Caco-2 (cell line): ENCODE measurements at regions not wholly inside any gene's neighbourhood (a gene's known extent, or its start where the extent isn't known, plus 50 kb on each side); places are given as distances from the start of the nearest gene placed in this dataset.

Source experiments
- BruUV-seq: library from RNA; stranded (reverse); fragments of 400-500 nt; replicated peaks from 2 replicates; lab custom pipeline; 2021; lab: Mats Ljungman, UMichigan
- CTCF ChIA-PET: fragments of 300-600 bp; sonication (Branson Sonifier 250); formaldehyde crosslinking; loops from one replicate; lab custom pipeline; 2022; ENCODE audit warnings: antibody characterized with exemption; lab: Charles Lee
- POLR2A ChIA-PET: fragments of 300-600 bp; sonication (Branson Sonifier 250); formaldehyde crosslinking; loops from one replicate; lab custom pipeline; 2022; ENCODE audit warnings: antibody characterized with exemption; lab: Charles Lee
- DNase-seq, 2 experiments: peaks; one replicate each; pipeline versions ENCODE4 v3.0.0 to v3.0.0-alpha.2; 2020 to 2022
- H3K27me3 ChIP-seq: replicated peaks from 2 replicates; pipeline ENCODE4 v1.6.0; 2011; ENCODE audit warnings: low read length; ENCODE audit not compliant: control insufficient read depth, insufficient read depth
- H3K36me3 ChIP-seq: 2 replicates; pipeline ENCODE4 v1.5.1; 2011; ENCODE audit warnings: low read length; ENCODE audit not compliant: control insufficient read depth, insufficient read depth
- H3K4me1 ChIP-seq: fragments of 250-450 bp; sonication (Bioruptor Pico); 2 replicates; pipeline ENCODE4 v1.5.1; 2020; ENCODE audit warnings: mild to moderate bottlenecking
- H3K4me3 ChIP-seq: 2 replicates; pipeline ENCODE4 v1.5.1; 2011; ENCODE audit warnings: low read depth, mild to moderate bottlenecking, control low read depth, low read length
- H3K9me3 ChIP-seq: fragments of 250-450 bp; sonication (Bioruptor Pico); 2 replicates; pipeline ENCODE4 v1.5.1; 2020; ENCODE audit warnings: mild to moderate bottlenecking, moderate library complexity
- H3K27ac Mint-ChIP-seq: one replicate; pipeline ENCODE4 v1.8.0; 2022; ENCODE audit warnings: mixed read lengths; ENCODE audit not compliant: unreplicated experiment
- H3K27me3 Mint-ChIP-seq: one replicate; pipeline ENCODE4 v1.8.0; 2022; ENCODE audit warnings: mixed read lengths; ENCODE audit not compliant: insufficient read depth, unreplicated experiment
- H3K36me3 Mint-ChIP-seq: one replicate; pipeline ENCODE4 v1.8.0; 2022; ENCODE audit warnings: mild to moderate bottlenecking, mixed read lengths; ENCODE audit not compliant: insufficient read depth, unreplicated experiment
- H3K4me1 Mint-ChIP-seq: one replicate; pipeline ENCODE4 v1.8.0; 2022; ENCODE audit warnings: low read depth, mixed read lengths; ENCODE audit not compliant: unreplicated experiment
- H3K4me3 Mint-ChIP-seq: one replicate; pipeline ENCODE4 v1.8.0; 2022; ENCODE audit warnings: mild to moderate bottlenecking, moderate library complexity, mixed read lengths; ENCODE audit not compliant: unreplicated experiment
- H3K9me3 Mint-ChIP-seq: one replicate; pipeline ENCODE4 v1.8.0; 2022; ENCODE audit warnings: mixed read lengths; ENCODE audit not compliant: unreplicated experiment
- intact Hi-C: fragments of 100-400 bp; cut with micrococcal nuclease; formaldehyde crosslinking; loops from one replicate; pipeline ENCODE4 v1.10.0; 2022; ENCODE audit not compliant: unreplicated experiment
- TF ChIP-seq, protein P1 (sequence below), 2 experiments: fragments of 200-600 bp in 1 of 2; IDR thresholded peaks; 1 replicate in 1 of 2; 2 replicates in 1 of 2; pipeline versions ENCODE4 v1.5.1 to v1.8.0; 2011 to 2022; ENCODE audit warnings: antibody characterized with exemption in 1 of 2, control low read depth in 1 of 2, inconsistent platforms in 1 of 2, low read depth in 1 of 2, low read length in 1 of 2, mild to moderate bottlenecking in 1 of 2, moderate library complexity in 1 of 2; ENCODE audit not compliant: insufficient read depth in 1 of 2, severe bottlenecking in 1 of 2, unreplicated experiment in 1 of 2

DNA sequence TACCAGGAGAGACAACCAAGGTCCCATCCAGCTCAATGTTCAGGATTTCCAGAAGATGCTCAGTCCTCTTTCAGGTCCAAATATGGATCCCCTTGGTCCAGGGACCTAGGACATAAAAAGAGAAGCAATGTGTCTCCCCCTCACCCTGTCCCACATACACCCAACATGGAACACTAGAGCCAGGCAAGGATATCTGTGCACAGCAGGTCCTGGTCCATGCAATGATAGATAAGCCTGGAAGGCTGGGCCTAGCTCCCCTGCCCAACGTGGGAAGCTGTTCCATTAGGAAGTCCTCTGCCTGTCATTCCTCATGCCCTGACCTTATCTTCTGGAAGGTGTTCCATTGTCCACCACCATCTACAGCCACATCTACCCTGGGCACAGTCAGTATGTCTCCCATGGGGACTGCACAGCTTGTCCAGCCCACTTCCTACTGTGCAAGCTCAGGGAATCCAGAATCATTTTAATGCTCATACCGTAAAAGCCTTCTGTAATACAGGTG lies 1434.8 kb downstream of the TBC1D22A start:
- no TSS peak for BruUV-seq
- ChIA-PET CTCF (no interaction called here), POLR2A (no interaction called here)
- no peak overlapping the region for H3K4me3 Mint-ChIP-seq
- H3K4me1 Mint-ChIP-seq, result no peaks in the 10 kb centered on the region
- peaks cover 6% of the 10 kb centered on the region for H3K27me3 Mint-ChIP-seq
- Histone ChIP-seq H3K9me3 (no peaks in the 10 kb centered on the region), H3K4me1 (no peaks in the 10 kb centered on the region), H3K36me3 (no peaks in the 10 kb centered on the region), H3K27me3 (no peaks in the 10 kb centered on the region), H3K4me3 (no peak overlapping the region)
- peaks cover 2% of the 10 kb centered on the region for H3K9me3 Mint-ChIP-seq
- H3K36me3 Mint-ChIP-seq, result no peaks in the 10 kb centered on the region
- intact Hi-C loops, result no loop called here
- no peak for DNase-seq
- H3K27ac Mint-ChIP-seq, result no peak overlapping the region
- TF ChIP-seq, protein P1, sequence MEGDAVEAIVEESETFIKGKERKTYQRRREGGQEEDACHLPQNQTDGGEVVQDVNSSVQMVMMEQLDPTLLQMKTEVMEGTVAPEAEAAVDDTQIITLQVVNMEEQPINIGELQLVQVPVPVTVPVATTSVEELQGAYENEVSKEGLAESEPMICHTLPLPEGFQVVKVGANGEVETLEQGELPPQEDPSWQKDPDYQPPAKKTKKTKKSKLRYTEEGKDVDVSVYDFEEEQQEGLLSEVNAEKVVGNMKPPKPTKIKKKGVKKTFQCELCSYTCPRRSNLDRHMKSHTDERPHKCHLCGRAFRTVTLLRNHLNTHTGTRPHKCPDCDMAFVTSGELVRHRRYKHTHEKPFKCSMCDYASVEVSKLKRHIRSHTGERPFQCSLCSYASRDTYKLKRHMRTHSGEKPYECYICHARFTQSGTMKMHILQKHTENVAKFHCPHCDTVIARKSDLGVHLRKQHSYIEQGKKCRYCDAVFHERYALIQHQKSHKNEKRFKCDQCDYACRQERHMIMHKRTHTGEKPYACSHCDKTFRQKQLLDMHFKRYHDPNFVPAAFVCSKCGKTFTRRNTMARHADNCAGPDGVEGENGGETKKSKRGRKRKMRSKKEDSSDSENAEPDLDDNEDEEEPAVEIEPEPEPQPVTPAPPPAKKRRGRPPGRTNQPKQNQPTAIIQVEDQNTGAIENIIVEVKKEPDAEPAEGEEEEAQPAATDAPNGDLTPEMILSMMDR (IDR thresholded peaks at IDR 0.05; ENCODE audit: insufficient read depth in 1 of 2, low read depth in 1 of 2, low read length in 1 of 2, severe bottlenecking in 1 of 2, unreplicated experiment in 1 of 2), result no peak

DNA sequence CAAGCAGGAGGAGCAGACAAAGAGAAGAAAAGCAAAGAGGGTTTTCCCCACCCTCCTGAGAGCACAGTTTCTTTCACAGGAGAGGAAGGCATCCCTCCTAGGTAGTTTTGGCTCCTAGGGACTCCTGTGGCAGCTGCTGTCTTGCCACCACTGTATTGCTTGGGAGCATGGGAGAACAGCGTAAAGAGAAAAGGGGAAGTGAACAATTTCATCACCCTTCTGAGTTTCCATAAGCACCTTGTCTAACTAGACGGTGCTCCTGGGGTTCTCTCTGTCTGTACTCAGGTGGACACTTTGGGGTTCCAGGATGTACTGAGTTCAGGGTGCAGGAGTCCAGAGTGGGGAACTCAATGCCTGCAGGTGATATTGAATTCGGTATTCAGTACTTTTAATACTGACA lies 1430.5 kb downstream of the TBC1D22A start:
- Histone ChIP-seq H3K27me3 (no peaks in the 10 kb centered on the region), H3K4me1 (no peaks in the 10 kb centered on the region), H3K36me3 (no peaks in the 10 kb centered on the region), H3K9me3 (no peaks in the 10 kb centered on the region), H3K4me3 (no peak overlapping the region)
- TF ChIP-seq, protein P1 (IDR thresholded peaks at IDR 0.05; ENCODE audit: insufficient read depth in 1 of 2, low read depth in 1 of 2, low read length in 1 of 2, severe bottlenecking in 1 of 2, unreplicated experiment in 1 of 2), result no peak
- no peaks in the 10 kb centered on the region for H3K4me1 Mint-ChIP-seq
- no TSS peak for BruUV-seq
- intact Hi-C loops, result no loop called here
- H3K27me3 Mint-ChIP-seq, result peaks cover 7% of the 10 kb centered on the region
- POLR2A ChIA-PET, result no interaction called here
- peaks cover 14% of the 10 kb centered on the region for H3K9me3 Mint-ChIP-seq
- DNase-seq, result no peak
- CTCF ChIA-PET, result no interaction called here
- H3K27ac Mint-ChIP-seq, result no peak overlapping the region
- no peaks in the 10 kb centered on the region for H3K36me3 Mint-ChIP-seq
- no peak overlapping the region for H3K4me3 Mint-ChIP-seq

DNA sequence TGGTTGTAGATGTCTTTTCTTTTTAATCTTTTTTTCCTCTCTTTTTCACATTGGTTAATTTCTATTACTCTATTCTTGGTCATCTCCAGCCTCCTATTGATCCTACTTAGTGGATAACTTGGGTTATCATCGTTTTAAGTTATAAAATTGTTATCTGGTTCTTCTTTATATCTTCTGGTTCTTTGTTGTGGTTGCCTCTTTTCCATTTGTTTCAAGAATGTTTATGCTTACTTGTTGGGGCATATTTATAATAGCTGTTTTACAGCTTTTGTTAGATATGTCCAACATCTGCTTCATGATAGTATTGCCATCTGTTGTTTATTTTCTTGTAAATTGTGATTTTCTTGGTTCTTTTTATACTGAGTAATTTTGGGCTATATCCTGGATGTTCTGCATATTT lies 1429.6 kb downstream of the TBC1D22A start:
- Mint-ChIP-seq H3K4me3 (no peak overlapping the region), H3K36me3 (no peaks in the 10 kb centered on the region), H3K9me3 (peaks cover 14% of the 10 kb centered on the region), H3K4me1 (no peaks in the 10 kb centered on the region), H3K27me3 (peaks cover 7% of the 10 kb centered on the region), H3K27ac (no peak overlapping the region)
- TF ChIP-seq, protein P1 (IDR thresholded peaks at IDR 0.05; ENCODE audit: insufficient read depth in 1 of 2, low read depth in 1 of 2, low read length in 1 of 2, severe bottlenecking in 1 of 2, unreplicated experiment in 1 of 2), result no peak
- H3K4me1 ChIP-seq, result no peaks in the 10 kb centered on the region
- no peaks in the 10 kb centered on the region for H3K36me3 ChIP-seq
- ChIA-PET POLR2A (no interaction called here), CTCF (no interaction called here)
- no peaks in the 10 kb centered on the region for H3K9me3 ChIP-seq
- no TSS peak for BruUV-seq
- no peak for DNase-seq
- no peak overlapping the region for H3K4me3 ChIP-seq
- intact Hi-C loops, result no loop called here
- H3K27me3 ChIP-seq, result no peaks in the 10 kb centered on the region
